ENCODE measurements at regions not wholly inside any gene's neighbourhood (a gene's known extent, or its start where the extent isn't known, plus 50 kb on each side); places are given as distances from the start of the nearest gene placed in this dataset.

- TF ChIP-seq POLR2AphosphoS5 (IDR thresholded peaks at IDR 0.05; ENCODE audit: low read depth, low read length), result no peak
- no peak for TF ChIP-seq POLR2A (IDR thresholded peaks at IDR 0.05; ENCODE audit: low read depth, low read length)
- no peak for TF ChIP-seq TAF1 (IDR thresholded peaks at IDR 0.05; ENCODE audit: low read depth, low read length)
- no peak for TF ChIP-seq SPI1 (IDR thresholded peaks at IDR 0.05; ENCODE audit: low read depth, low read length)
- TF ChIP-seq PAX5 (IDR thresholded peaks at IDR 0.05; ENCODE audit: insufficient read depth, low read length, severe bottlenecking), result no peak
Measured at GRCh38 chr5:101142102-101142501, 239.0 kb upstream of the ST8SIA4 start.
